HCT116 (cell line): ENCODE measurements at regions not wholly inside any gene's neighbourhood (a gene's known extent, or its start where the extent isn't known, plus 50 kb on each side); places are given as distances from the start of the nearest gene placed in this dataset.

Source experiments
- ATAC-seq: fragments of 200-7000 bp; cut with Tn5 transposase; 2 replicates; pipeline ENCODE4 v1.9.1; 2020; ENCODE audit warnings: mild to moderate bottlenecking, moderate library complexity
- BruUV-seq: library from RNA; stranded (reverse); fragments of 400-500 nt; replicated peaks from 2 replicates; lab custom pipeline; 2021; lab: Mats Ljungman, UMichigan
- CTCF ChIA-PET: fragments of 300-600 bp; sonication (Branson Sonifier 250); formaldehyde crosslinking; loops from one replicate; lab custom pipeline; 2021; ENCODE audit warnings: antibody characterized with exemption; lab: Charles Lee
- POLR2A ChIA-PET: fragments of 300-600, 350-600 bp; sonication (Branson Sonifier 250); formaldehyde crosslinking; loops from one replicate; lab custom pipeline; 2021; ENCODE audit warnings: antibody characterized with exemption; lab: Charles Lee
- RAD21 ChIA-PET, 2 experiments: fragments of 300-600 bp; sonication (Branson Sonifier 250); formaldehyde crosslinking; loops; one replicate each; lab custom pipeline; 2023; ENCODE audit warnings: low total read pairs in 2 of 2; ENCODE audit not compliant: uncharacterized antibody in 2 of 2, unreplicated experiment in 2 of 2, low non-redundant PET in 1 of 2; lab: Charles Lee
- DNase-seq: peaks from one replicate; pipeline ENCODE4 v3.0.0-alpha.2; 2010; ENCODE audit warnings: low read depth, low spot score
- H2AFZ ChIP-seq: fragments of 200-600 bp; shearing (Covaris generic), sonication (generic); 2 replicates; pipeline ENCODE4 v1.6.1; 2017; ENCODE audit warnings: low read depth, mixed run types, mixed read lengths, antibody characterized with exemption, low read length; ENCODE audit not compliant: poor library complexity, severe bottlenecking
- H3K27ac ChIP-seq: 2 replicates; pipeline ENCODE4 v1.5.1; 2012; ENCODE audit warnings: low read depth, low read length
- H3K27me3 ChIP-seq: fragments of 200-600 bp; sonication (generic); 2 replicates; pipeline ENCODE4 v1.6.1; 2016; ENCODE audit warnings: mixed run types, low read length, mixed read lengths; ENCODE audit not compliant: insufficient read depth
- H3K36me3 ChIP-seq, 2 experiments: fragments of 200-500 bp in 1 of 2; fragments of 200-600 bp in 1 of 2; sonication (Bioruptor generic) in 1 of 2; sonication (generic) in 1 of 2; 2 replicates each; pipeline versions ENCODE4 v1.5.1 to v1.6.1; 2014 to 2016; ENCODE audit warnings: low read length in 2 of 2, inconsistent platforms in 1 of 2, mixed read lengths in 1 of 2, mixed run types in 1 of 2; ENCODE audit not compliant: insufficient read depth in 2 of 2, control insufficient read depth in 1 of 2
- H3K4me1 ChIP-seq, 2 experiments: fragments of 200-600 bp in 1 of 2; sonication (generic) in 1 of 2; 2 replicates each; pipeline versions ENCODE4 v1.5.1 to v1.6.1; 2012 to 2017; ENCODE audit warnings: low read length in 2 of 2, inconsistent platforms in 1 of 2, mild to moderate bottlenecking in 1 of 2, mixed read lengths in 1 of 2, mixed run types in 1 of 2, moderate library complexity in 1 of 2; ENCODE audit not compliant: insufficient read depth in 2 of 2, control insufficient read depth in 1 of 2
- H3K4me2 ChIP-seq: fragments of 200-600 bp; sonication (generic); 2 replicates; pipeline ENCODE4 v1.6.1; 2017; ENCODE audit warnings: mixed run types, low read length, mixed read lengths
- H3K4me3 ChIP-seq, 2 experiments: fragments of 200-600 bp in 1 of 2; sonication (generic) in 1 of 2; replicated peaks in 1 of 2; 2 replicates each; pipeline ENCODE4 v1.5.1; 2011 to 2016; ENCODE audit warnings: low read length in 2 of 2, control low read depth in 1 of 2, low read depth in 1 of 2, mild to moderate bottlenecking in 1 of 2, mixed read lengths in 1 of 2, mixed run types in 1 of 2
- H3K79me2 ChIP-seq: fragments of 200-600 bp; sonication (generic); 2 replicates; pipeline ENCODE4 v1.6.1; 2017; ENCODE audit warnings: mild to moderate bottlenecking, mixed run types, low read length, moderate library complexity, mixed read lengths; ENCODE audit not compliant: insufficient read depth
- H3K9ac ChIP-seq: fragments of 200-600 bp; sonication (generic); 2 replicates; pipeline ENCODE4 v1.6.1; 2016; ENCODE audit warnings: low read length, mixed read lengths
- H3K9me2 ChIP-seq: fragments of 200-600 bp; sonication (generic), shearing (Covaris generic); 2 replicates; pipeline ENCODE4 v1.6.1; 2017; ENCODE audit warnings: mixed run types, mild to moderate bottlenecking, moderate library complexity; ENCODE audit not compliant: insufficient read depth
- H3K9me3 ChIP-seq, 2 experiments: fragments of 200-500 bp in 1 of 2; fragments of 200-600 bp in 1 of 2; sonication (Bioruptor generic) in 1 of 2; sonication (generic) in 1 of 2; 2 replicates each; pipeline ENCODE4 v1.6.1; 2014 to 2017; ENCODE audit warnings: low read length in 2 of 2, mixed read lengths in 2 of 2, inconsistent platforms in 1 of 2, low read depth in 1 of 2, mild to moderate bottlenecking in 1 of 2, mixed run types in 1 of 2, moderate library complexity in 1 of 2; ENCODE audit not compliant: control insufficient read depth in 1 of 2, insufficient read depth in 1 of 2
- H4K20me1 ChIP-seq: fragments of 200-600 bp; sonication (generic), shearing (Covaris generic); 2 replicates; pipeline ENCODE4 v1.6.1; 2017; ENCODE audit warnings: mixed run types, mild to moderate bottlenecking, moderate library complexity; ENCODE audit not compliant: insufficient read depth
- CBX3 ChIP-seq: IDR thresholded peaks from 2 replicates; pipeline ENCODE4 v1.6.1; 2012; ENCODE audit warnings: low read depth
- EGR1 ChIP-seq: IDR thresholded peaks from 2 replicates; pipeline ENCODE4 v1.6.1; 2012; ENCODE audit warnings: low read depth
- EZH2phosphoT487 ChIP-seq: fragments of 200-600 bp; IDR thresholded peaks from 2 replicates; pipeline ENCODE4 v1.6.1; 2018; ENCODE audit warnings: antibody characterized with exemption, borderline replicate concordance
- FOSL1 ChIP-seq: IDR thresholded peaks from 2 replicates; pipeline ENCODE4 v1.6.1; 2012; ENCODE audit warnings: low read depth
- POLR2AphosphoS5 ChIP-seq: IDR thresholded peaks from 2 replicates; pipeline ENCODE4 v1.6.1; 2011; ENCODE audit warnings: mild to moderate bottlenecking, low read depth, low read length, moderate library complexity
- RAD21 ChIP-seq: IDR thresholded peaks from 2 replicates; pipeline ENCODE4 v1.6.1; 2012; ENCODE audit warnings: low read depth, mild to moderate bottlenecking
- YY1 ChIP-seq: IDR thresholded peaks from 2 replicates; pipeline ENCODE4 v1.6.1; 2011; ENCODE audit warnings: low read length, low read depth, moderate library complexity, mild to moderate bottlenecking; ENCODE audit not compliant: insufficient replicate concordance; ENCODE audit errors: extremely low read depth
- intact Hi-C: fragments of 100-400 bp; cut with micrococcal nuclease; formaldehyde crosslinking; loops from 2 replicates; pipeline ENCODE4 v1.10.0; 2022
- TF ChIP-seq, protein P1 (sequence below): IDR thresholded peaks from 2 replicates; pipeline ENCODE4 v1.6.1; 2012
- TF ChIP-seq, protein P2 (sequence below): IDR thresholded peaks from 2 replicates; pipeline ENCODE4 v1.6.1; 2012

DNA sequence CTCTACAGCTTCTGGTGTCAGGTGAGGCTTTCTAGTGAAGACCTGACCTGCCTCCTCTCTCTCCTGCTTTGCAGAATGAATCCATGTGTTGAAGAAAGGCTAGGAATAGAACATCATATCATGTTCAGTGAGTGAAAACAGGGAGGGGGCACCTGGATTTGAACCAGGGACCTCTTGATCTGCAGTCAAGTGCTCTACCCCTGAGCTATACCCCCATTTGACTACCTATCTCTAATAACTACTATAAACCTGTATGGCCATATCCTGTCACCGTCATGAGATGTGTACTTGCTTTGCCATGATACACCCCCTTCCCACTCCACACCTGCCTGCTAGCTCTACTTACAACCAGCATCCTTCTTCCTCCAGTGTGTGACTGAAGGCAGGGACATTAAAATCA, 91.3 kb upstream of the ZNF746 start:
- peaks cover 3% of the 10 kb centered on the region; the same call in 1 of the 2 replicates for H3K79me2 ChIP-seq
- H3K4me3 ChIP-seq: no peak overlapping the region
- no peaks in the 10 kb centered on the region for H4K20me1 ChIP-seq
- H3K9me3 ChIP-seq: no peaks in the 10 kb centered on the region
- no peaks in the 10 kb centered on the region for H3K4me1 ChIP-seq
- POLR2A ChIA-PET: no interaction called here
- CTCF ChIA-PET: no interaction called here
- H3K9ac ChIP-seq: no peak overlapping the region
- intact Hi-C loops: no loop called here
- H2AFZ ChIP-seq: no peak overlapping the region
- peaks cover 6 to 13% of the 10 kb centered on the region in 2 experiments; a peak in 3 of 4 replicates for H3K36me3 ChIP-seq
- RAD21 ChIA-PET: no interaction called here
- TF ChIP-seq EGR1: 0 out of 2 replicates have a peak, but pooled peaks have one; percentile 4
- TF ChIP-seq, protein P1, sequence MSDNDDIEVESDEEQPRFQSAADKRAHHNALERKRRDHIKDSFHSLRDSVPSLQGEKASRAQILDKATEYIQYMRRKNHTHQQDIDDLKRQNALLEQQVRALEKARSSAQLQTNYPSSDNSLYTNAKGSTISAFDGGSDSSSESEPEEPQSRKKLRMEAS: no peak
- 0 out of 2 replicates have a peak, but pooled peaks have one; percentile 22 for TF ChIP-seq POLR2AphosphoS5
- TF ChIP-seq EZH2phosphoT487: no peak
- TF ChIP-seq, protein P2, sequence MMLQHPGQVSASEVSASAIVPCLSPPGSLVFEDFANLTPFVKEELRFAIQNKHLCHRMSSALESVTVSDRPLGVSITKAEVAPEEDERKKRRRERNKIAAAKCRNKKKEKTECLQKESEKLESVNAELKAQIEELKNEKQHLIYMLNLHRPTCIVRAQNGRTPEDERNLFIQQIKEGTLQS: peak; percentile 50; the same call in 1 of the 2 replicates
- no peak for TF ChIP-seq CBX3
- TF ChIP-seq FOSL1: no peak
- ATAC-seq: peak; percentile 34; the same call in 1 of the 2 replicates
- DNase-seq: no peak
- H3K27me3 ChIP-seq: no peaks in the 10 kb centered on the region
- BruUV-seq: no TSS peak
- H3K9me2 ChIP-seq: no peaks in the 10 kb centered on the region
- no peak overlapping the region for H3K27ac ChIP-seq
- no peak overlapping the region for H3K4me2 ChIP-seq

DNA sequence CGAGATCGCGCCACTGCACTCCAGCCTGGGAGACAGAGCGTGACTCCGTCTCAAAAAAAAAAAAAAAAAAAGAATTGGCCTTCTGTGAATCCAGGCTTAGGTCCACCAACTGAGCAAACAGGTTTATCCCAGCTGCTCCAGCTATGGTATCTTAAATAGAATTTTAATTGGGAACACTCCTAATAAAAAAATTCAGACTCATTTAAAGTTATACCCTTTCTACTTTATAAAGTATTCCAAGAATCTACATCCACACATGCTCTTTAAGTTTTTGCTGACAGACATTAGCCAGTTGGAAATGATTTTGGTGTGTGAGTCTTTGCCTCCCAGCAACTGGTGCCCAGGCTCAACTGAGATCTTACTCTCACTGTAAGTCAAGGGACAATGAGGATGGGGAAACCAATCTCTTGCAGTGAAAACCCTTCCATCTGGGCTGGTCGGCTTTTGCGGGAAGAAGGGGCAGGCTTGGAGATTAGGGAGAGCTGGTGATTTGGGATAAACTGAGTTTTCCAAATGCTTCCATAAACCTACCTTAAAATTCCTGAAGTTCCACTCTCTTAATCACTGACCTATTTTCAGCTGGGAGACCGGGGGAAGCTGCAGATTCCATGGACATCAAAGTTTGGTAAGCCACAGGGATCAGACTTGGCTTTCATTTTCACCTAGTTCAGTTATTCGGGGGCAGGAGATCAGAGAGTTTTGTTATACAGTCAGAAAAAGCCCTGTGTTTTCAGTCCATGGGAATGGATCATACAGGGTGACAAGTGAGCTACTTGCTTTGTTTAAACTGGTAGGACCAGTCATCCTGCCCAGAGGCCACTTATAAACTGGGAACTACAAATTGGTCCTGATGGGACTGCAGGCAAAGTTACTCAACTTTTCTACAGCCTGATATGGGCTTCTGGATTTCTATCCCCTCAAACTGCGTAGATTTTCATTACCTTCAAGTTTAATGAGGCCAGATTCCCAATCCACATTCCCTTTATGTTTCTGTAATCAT, 89.3 kb upstream of the ZNF746 start:
- Histone ChIP-seq H3K27ac (no peak overlapping the region), H3K4me1 (no peaks in the 10 kb centered on the region), H3K9me3 (no peaks in the 10 kb centered on the region), H2AFZ (no peak overlapping the region), H3K9me2 (no peaks in the 10 kb centered on the region), H4K20me1 (no peaks in the 10 kb centered on the region), H3K36me3 (peaks cover 6 to 29% of the 10 kb centered on the region in 2 experiments; a peak in 3 of 4 replicates), H3K4me2 (no peak overlapping the region), H3K9ac (no peak overlapping the region), H3K79me2 (peaks cover 3% of the 10 kb centered on the region; the same call in 1 of the 2 replicates), H3K27me3 (no peaks in the 10 kb centered on the region), H3K4me3 (no peak overlapping the region)
- no peak for TF ChIP-seq RAD21
- no peak for TF ChIP-seq YY1
- intact Hi-C loops: no loop called here
- RAD21 ChIA-PET: no interaction called here
- BruUV-seq: no TSS peak
- DNase-seq (no peak), ATAC-seq (no peak)
- CTCF ChIA-PET: no interaction called here
- POLR2A ChIA-PET: no interaction called here
